OCI-LY7 (cell line): ENCODE measurements at regions not wholly inside any gene's neighbourhood (a gene's known extent, or its start where the extent isn't known, plus 50 kb on each side); places are given as distances from the start of the nearest gene placed in this dataset.

Experiments used
- BruUV-seq: library from RNA; stranded (reverse); fragments of 400-500 nt; replicated peaks from 2 replicates; lab custom pipeline; 2021; lab: Mats Ljungman, UMichigan
- CTCF ChIA-PET: fragments of 300-600 bp; sonication (Branson Sonifier 250); formaldehyde crosslinking; loops from one replicate; lab custom pipeline; 2022; ENCODE audit warnings: antibody characterized with exemption; ENCODE audit not compliant: unreplicated experiment; lab: Charles Lee
- POLR2A ChIA-PET: fragments of 300-600 bp; sonication (Branson Sonifier 250); formaldehyde crosslinking; loops from one replicate; lab custom pipeline; 2022; ENCODE audit warnings: antibody characterized with exemption; lab: Charles Lee
- DNase-seq: peaks from one replicate; pipeline ENCODE4 v3.0.0-alpha.2; 2015; ENCODE audit warnings: low spot score
- H2AFZ ChIP-seq: fragments of 200-600 bp; sonication (generic), shearing (Covaris generic); 2 replicates; pipeline ENCODE4 v1.6.1; 2014; ENCODE audit warnings: mild to moderate bottlenecking, antibody characterized with exemption, low read length, moderate library complexity
- H3K27ac ChIP-seq: fragments of 200-600 bp; sonication (generic); 2 replicates; pipeline ENCODE4 v1.5.1; 2014; ENCODE audit warnings: mixed run types, low read depth, mild to moderate bottlenecking, moderate library complexity, low read length, inconsistent platforms; ENCODE audit not compliant: poor library complexity, severe bottlenecking
- H3K36me3 ChIP-seq: fragments of 200-600 bp; sonication (generic); 2 replicates; pipeline ENCODE4 v1.6.1; 2014; ENCODE audit warnings: mild to moderate bottlenecking, antibody characterized with exemption, low read length, moderate library complexity, mixed read lengths; ENCODE audit not compliant: insufficient read depth
- H3K4me1 ChIP-seq: fragments of 200-600 bp; sonication (generic); 2 replicates; pipeline ENCODE4 v1.5.1; 2014; ENCODE audit warnings: mild to moderate bottlenecking, low read length; ENCODE audit not compliant: insufficient read depth, poor library complexity, severe bottlenecking
- H3K4me2 ChIP-seq: fragments of 200-600 bp; sonication (generic); 2 replicates; pipeline ENCODE4 v1.6.1; 2014; ENCODE audit warnings: mild to moderate bottlenecking, low read length
- H3K4me3 ChIP-seq: fragments of 200-600 bp; sonication (generic); 2 replicates; pipeline ENCODE4 v1.5.1; 2014; ENCODE audit warnings: mild to moderate bottlenecking, low read depth, low read length; ENCODE audit not compliant: poor library complexity, severe bottlenecking
- H3K79me2 ChIP-seq: fragments of 200-600 bp; sonication (generic); 2 replicates; pipeline ENCODE4 v1.6.1; 2016; ENCODE audit warnings: low read depth, mild to moderate bottlenecking, low read length, moderate library complexity, mixed read lengths; ENCODE audit not compliant: insufficient read depth
- H3K9me2 ChIP-seq: fragments of 200-600 bp; sonication (generic); 2 replicates; pipeline ENCODE4 v1.6.1; 2016; ENCODE audit warnings: mild to moderate bottlenecking, low read length, mixed read lengths; ENCODE audit not compliant: insufficient read depth
- H3K9me3 ChIP-seq: fragments of 200-600 bp; sonication (generic); 2 replicates; pipeline ENCODE4 v1.6.1; 2014; ENCODE audit warnings: mild to moderate bottlenecking, mixed run types, low read length, mixed read lengths
- H4K20me1 ChIP-seq: fragments of 200-600 bp; sonication (generic); 2 replicates; pipeline ENCODE4 v1.6.1; 2014; ENCODE audit warnings: mild to moderate bottlenecking, antibody characterized with exemption, low read length, moderate library complexity, mixed read lengths; ENCODE audit not compliant: insufficient read depth
- CTCF ChIP-seq: fragments of 200-600 bp; sonication (generic); conservative IDR thresholded peaks from 2 replicates; pipeline ENCODE4 v1.5.1; 2014; ENCODE audit warnings: mild to moderate bottlenecking, antibody characterized with exemption, low read length, moderate library complexity, mixed read lengths
- EZH2phosphoT487 ChIP-seq: fragments of 200-600 bp; sonication (generic); IDR thresholded peaks from 2 replicates; pipeline ENCODE4 v1.6.1; 2018; ENCODE audit warnings: low read depth, borderline replicate concordance, mild to moderate bottlenecking, mixed run types, antibody characterized with exemption, low read length, moderate library complexity, mixed read lengths
- intact Hi-C: fragments of 100-400 bp; cut with micrococcal nuclease; formaldehyde crosslinking; loops from one replicate; pipeline ENCODE4 v1.10.0; 2022; ENCODE audit not compliant: unreplicated experiment

GRCh38 chr2:173496746-173497145 lies 142.1 kb downstream of the CDCA7 start:
- Histone ChIP-seq H3K4me2 (no peak overlapping the region), H3K4me1 (no peaks in the 10 kb centered on the region), H3K9me2 (no peaks in the 10 kb centered on the region), H2AFZ (no peak overlapping the region), H3K79me2 (no peaks in the 10 kb centered on the region), H3K4me3 (no peak overlapping the region), H3K36me3 (no peaks in the 10 kb centered on the region), H3K27ac (no peak overlapping the region), H4K20me1 (no peaks in the 10 kb centered on the region), H3K9me3 (peaks cover 10% of the 10 kb centered on the region; the same call in 1 of the 2 replicates)
- BruUV-seq, result no TSS peak
- POLR2A ChIA-PET, result no interaction called here
- TF ChIP-seq EZH2phosphoT487 (no peak), CTCF (no peak)
- DNase-seq, result no peak
- intact Hi-C loops, result no loop called here
- CTCF ChIA-PET, result no interaction called here

- Histone ChIP-seq H2AFZ (no peak overlapping the region), H3K9me2 (no peaks in the 10 kb centered on the region), H3K36me3 (no peaks in the 10 kb centered on the region), H3K4me2 (no peak overlapping the region), H4K20me1 (no peaks in the 10 kb centered on the region), H3K4me1 (no peaks in the 10 kb centered on the region), H3K79me2 (no peaks in the 10 kb centered on the region), H3K27ac (no peak overlapping the region), H3K9me3 (peaks cover 10% of the 10 kb centered on the region; the same call in 1 of the 2 replicates), H3K4me3 (no peak overlapping the region)
- DNase-seq, result no peak
- POLR2A ChIA-PET, result no interaction called here
- intact Hi-C loops, result no loop called here
- CTCF ChIA-PET, result no interaction called here
- TF ChIP-seq CTCF, result no peak
- TF ChIP-seq EZH2phosphoT487, result no peak
- no TSS peak for BruUV-seq
These were observed 146.3 kb downstream of the CDCA7 start for GRCh38 chr2:173500953-173501352.

- peaks cover 10% of the 10 kb centered on the region; the same call in 1 of the 2 replicates for H3K9me3 ChIP-seq
- CTCF ChIA-PET, result no interaction called here
- no peak overlapping the region for H3K4me2 ChIP-seq
- intact Hi-C loops, result no loop called here
- DNase-seq, result no peak
- H3K9me2 ChIP-seq, result no peaks in the 10 kb centered on the region
- BruUV-seq, result no TSS peak
- H3K79me2 ChIP-seq, result no peaks in the 10 kb centered on the region
- POLR2A ChIA-PET, result no interaction called here
- H3K27ac ChIP-seq, result no peak overlapping the region
- H3K4me1 ChIP-seq, result no peaks in the 10 kb centered on the region
- no peak overlapping the region for H2AFZ ChIP-seq
- H4K20me1 ChIP-seq, result no peaks in the 10 kb centered on the region
- TF ChIP-seq EZH2phosphoT487 (no peak), CTCF (no peak)
- H3K4me3 ChIP-seq, result no peak overlapping the region
- H3K36me3 ChIP-seq, result no peaks in the 10 kb centered on the region
These were observed 147.6 kb downstream of the CDCA7 start for GRCh38 chr2:173502296-173502695.
